NCI-H774 (cell line): ENCODE measurements at regions not wholly inside any gene's neighbourhood (a gene's known extent, or its start where the extent isn't known, plus 50 kb on each side); places are given as distances from the start of the nearest gene placed in this dataset.

ENCODE experiments used
- DNase-seq: peaks from one replicate; lab custom pipeline; 2025; lab: John Stamatoyannopoulos, UW

- DNase-seq, result no peak
Measured at GRCh38 chr5:54927097-54927746, 58.2 kb downstream of the ESM1 start.

GRCh38 chr5:54924487-54924886 is 60.9 kb downstream of the ESM1 start:
- no peak for DNase-seq

- DNase-seq, result no peak
Measured at GRCh38 chr5:54917323-54917722, 68.1 kb downstream of the ESM1 start.

GRCh38 chr5:54915466-54916027 is 69.8 kb downstream of the ESM1 start:
- DNase-seq, result no peak

- DNase-seq, result no peak
Measured at GRCh38 chr5:54912021-54912420, 73.4 kb downstream of the ESM1 start.

- DNase-seq, result no peak
Measured at GRCh38 chr5:54909911-54910870, 75.2 kb downstream of the ESM1 start.

- DNase-seq, result no peak
Measured at GRCh38 chr5:54908774-54909525, 76.4 kb downstream of the ESM1 start.

- DNase-seq, result peak; percentile 33
Measured at GRCh38 chr5:54905942-54906537, 79.4 kb downstream of the ESM1 start.

GRCh38 chr5:54905246-54905795 is 80.1 kb downstream of the ESM1 start:
- DNase-seq, result no peak

GRCh38 chr5:54904425-54904824 is 81.0 kb downstream of the ESM1 start:
- DNase-seq, result no peak

- DNase-seq, result no peak
Measured at GRCh38 chr5:54902791-54903473, 82.5 kb downstream of the ESM1 start.

- DNase-seq, result no peak
Measured at GRCh38 chr5:54900984-54901725, 84.2 kb downstream of the ESM1 start.

GRCh38 chr5:54897001-54897400 is 88.4 kb downstream of the ESM1 start:
- no peak for DNase-seq

GRCh38 chr5:54895816-54896341 is 89.5 kb downstream of the ESM1 start:
- peak; percentile 36 for DNase-seq

GRCh38 chr5:54894957-54895815 is 90.2 kb downstream of the ESM1 start:
- no peak for DNase-seq

GRCh38 chr5:54889826-54890225 is 95.6 kb downstream of the ESM1 start:
- DNase-seq, result no peak

- no peak for DNase-seq
Measured at GRCh38 chr5:54887663-54888062, 97.7 kb downstream of the ESM1 start.

- no peak for DNase-seq
Measured at GRCh38 chr5:54886866-54887265, 98.5 kb downstream of the ESM1 start.

GRCh38 chr5:54885636-54886035 is 99.8 kb downstream of the ESM1 start:
- no peak for DNase-seq
